ENCODE measurements at regions not wholly inside any gene's neighbourhood (a gene's known extent, or its start where the extent isn't known, plus 50 kb on each side); places are given as distances from the start of the nearest gene placed in this dataset.
"Not testable (repeated sequence)": the region's sequence is repeated elsewhere in the genome, so short reads cannot be mapped to it uniquely, and the experiment has no call there.

DNA sequence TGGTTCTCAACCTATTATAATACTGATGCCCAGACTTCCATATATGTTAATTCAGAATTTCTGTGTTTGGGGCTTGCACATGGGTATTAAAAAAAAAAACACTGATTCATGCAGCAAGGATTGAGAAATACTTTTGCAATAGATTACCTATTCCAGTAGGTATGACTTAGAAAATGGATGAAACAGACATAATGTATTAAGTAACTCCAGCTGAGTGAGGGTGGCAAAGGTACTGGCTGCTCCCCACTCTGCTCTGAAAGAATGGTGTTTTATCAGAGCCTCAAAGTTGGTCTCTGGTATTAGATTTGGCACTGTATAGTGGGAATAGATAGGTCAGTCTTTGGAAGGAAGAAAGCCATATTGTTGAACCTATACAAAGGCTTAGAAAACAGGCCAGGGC lies 234.3 kb upstream of the FOLH1 start:
- ATAC-seq = no peak
- no peak for TF ChIP-seq EP300 (IDR thresholded peaks at IDR 0.05)
- TF ChIP-seq POLR2A (IDR thresholded peaks at IDR 0.05) = no peak
- TF ChIP-seq POLR2AphosphoS5 (IDR thresholded peaks at IDR 0.05) = no peak
- TF ChIP-seq, protein P1, sequence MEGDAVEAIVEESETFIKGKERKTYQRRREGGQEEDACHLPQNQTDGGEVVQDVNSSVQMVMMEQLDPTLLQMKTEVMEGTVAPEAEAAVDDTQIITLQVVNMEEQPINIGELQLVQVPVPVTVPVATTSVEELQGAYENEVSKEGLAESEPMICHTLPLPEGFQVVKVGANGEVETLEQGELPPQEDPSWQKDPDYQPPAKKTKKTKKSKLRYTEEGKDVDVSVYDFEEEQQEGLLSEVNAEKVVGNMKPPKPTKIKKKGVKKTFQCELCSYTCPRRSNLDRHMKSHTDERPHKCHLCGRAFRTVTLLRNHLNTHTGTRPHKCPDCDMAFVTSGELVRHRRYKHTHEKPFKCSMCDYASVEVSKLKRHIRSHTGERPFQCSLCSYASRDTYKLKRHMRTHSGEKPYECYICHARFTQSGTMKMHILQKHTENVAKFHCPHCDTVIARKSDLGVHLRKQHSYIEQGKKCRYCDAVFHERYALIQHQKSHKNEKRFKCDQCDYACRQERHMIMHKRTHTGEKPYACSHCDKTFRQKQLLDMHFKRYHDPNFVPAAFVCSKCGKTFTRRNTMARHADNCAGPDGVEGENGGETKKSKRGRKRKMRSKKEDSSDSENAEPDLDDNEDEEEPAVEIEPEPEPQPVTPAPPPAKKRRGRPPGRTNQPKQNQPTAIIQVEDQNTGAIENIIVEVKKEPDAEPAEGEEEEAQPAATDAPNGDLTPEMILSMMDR (IDR thresholded peaks at IDR 0.05) = no peak

DNA sequence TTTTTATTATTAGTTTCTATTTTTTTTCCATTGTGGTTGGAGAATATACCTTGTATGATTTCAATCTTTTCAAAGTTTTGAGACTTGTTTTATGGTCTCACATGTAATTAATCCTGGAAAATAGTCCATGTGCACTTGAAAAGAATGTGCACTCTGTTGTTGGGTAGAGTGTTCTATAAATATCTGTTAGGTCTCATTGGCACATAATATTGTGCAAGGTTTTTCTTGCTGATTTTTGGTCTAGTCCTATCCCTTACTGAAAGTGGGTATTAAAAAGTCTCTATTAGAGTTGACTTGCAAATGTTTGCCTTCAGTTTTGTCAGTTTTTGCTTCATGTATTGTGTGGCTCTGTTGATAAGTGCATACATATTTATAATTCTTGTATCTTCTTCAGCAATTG lies 231.5 kb upstream of the FOLH1 start:
- H3K4me1 ChIP-seq, H3K36me3 ChIP-seq, H3K4me3 ChIP-seq, H3K27me3 ChIP-seq, H3K9me3 ChIP-seq, ATAC-seq, H3K27ac ChIP-seq: not testable (repeated sequence)

More for the DNA sequence above, 234.3 kb upstream of the FOLH1 start:
- Histone ChIP-seq H3K4me1 (no peaks in the 10 kb centered on the region), H3K36me3 (no peaks in the 10 kb centered on the region), H3K27ac (no peak overlapping the region), H3K4me3 (no peak overlapping the region), H3K9me3 (no peaks in the 10 kb centered on the region), H3K27me3 (no peaks in the 10 kb centered on the region)

DNA sequence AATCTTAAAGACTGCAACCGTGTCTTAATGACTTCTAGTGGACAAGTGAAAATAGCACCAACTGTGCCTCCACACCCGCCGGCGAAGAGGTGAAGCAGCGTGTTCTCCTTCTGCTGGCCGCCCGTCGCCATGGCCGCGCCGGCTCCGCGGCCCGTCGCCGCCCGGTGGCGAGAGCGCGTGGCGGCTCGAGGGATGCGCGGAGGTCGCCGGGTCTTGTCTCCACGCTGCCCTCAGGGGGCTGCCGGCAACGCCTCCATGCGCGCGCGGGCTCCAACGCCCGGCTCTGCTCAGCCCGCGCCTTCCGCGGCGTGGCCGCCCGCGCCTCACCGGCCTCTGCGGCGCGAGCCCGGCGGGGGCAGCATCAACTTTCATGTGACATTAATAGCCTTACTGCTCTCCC lies 225.9 kb upstream of the FOLH1 start:
- 100% methylated on average over 2 of the region's 49 CpGs; no CpG with 5 or more reads in 1 of the 2 donors for WGBS, 2 donors (ENCODE audit: low coverage in 1 of 2)
- not testable (repeated sequence) for H3K27me3 ChIP-seq, H3K9me3 ChIP-seq, H3K4me3 ChIP-seq, ATAC-seq, H3K36me3 ChIP-seq, H3K27ac ChIP-seq, H3K4me1 ChIP-seq

DNA sequence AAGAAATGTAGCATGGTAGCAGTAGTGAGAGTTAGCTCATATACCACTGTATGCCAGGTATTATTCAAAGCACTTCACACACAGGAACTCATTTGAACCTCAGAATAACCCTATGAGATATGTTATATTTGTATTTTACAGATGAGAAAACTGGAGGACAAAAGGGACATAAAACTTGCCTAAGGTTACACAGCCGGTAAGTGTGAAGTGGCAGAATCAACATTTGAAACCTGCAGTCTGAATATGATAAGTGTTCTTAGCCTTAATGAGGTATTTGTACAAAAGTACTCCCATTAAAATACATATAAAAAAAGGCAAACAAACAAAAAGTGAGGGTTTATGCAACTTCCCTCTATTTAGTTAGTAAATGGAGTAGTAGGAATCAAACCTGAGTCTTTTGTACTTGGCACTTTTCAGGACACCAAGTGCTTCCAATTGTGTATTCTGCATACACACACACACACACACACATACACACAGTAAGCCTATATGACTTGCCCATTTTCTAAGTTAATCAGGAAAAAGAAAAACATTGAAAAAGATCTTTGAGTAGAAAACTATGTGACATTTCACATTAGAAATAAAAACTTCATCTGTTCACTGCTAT lies 223.9 kb upstream of the FOLH1 start:
- no peak for TF ChIP-seq POLR2AphosphoS5 (IDR thresholded peaks at IDR 0.05)
- TF ChIP-seq, protein P1 (IDR thresholded peaks at IDR 0.05) = no peak
- no peak for TF ChIP-seq POLR2A (IDR thresholded peaks at IDR 0.05)
- no peak for TF ChIP-seq EP300 (IDR thresholded peaks at IDR 0.05)
- H3K4me3 ChIP-seq = no peak overlapping the region
- no peaks in the 10 kb centered on the region for H3K4me1 ChIP-seq
- WGBS, 2 donors (ENCODE audit: low coverage in 1 of 2) = 84% methylated on average over 1 of the region's 1 CpG; no CpG with 5 or more reads in 1 of the 2 donors
- no peak overlapping the region for H3K27ac ChIP-seq
- no peaks in the 10 kb centered on the region for H3K9me3 ChIP-seq
- no peak for ATAC-seq
- H3K27me3 ChIP-seq = no peaks in the 10 kb centered on the region
- H3K36me3 ChIP-seq = no peaks in the 10 kb centered on the region

DNA sequence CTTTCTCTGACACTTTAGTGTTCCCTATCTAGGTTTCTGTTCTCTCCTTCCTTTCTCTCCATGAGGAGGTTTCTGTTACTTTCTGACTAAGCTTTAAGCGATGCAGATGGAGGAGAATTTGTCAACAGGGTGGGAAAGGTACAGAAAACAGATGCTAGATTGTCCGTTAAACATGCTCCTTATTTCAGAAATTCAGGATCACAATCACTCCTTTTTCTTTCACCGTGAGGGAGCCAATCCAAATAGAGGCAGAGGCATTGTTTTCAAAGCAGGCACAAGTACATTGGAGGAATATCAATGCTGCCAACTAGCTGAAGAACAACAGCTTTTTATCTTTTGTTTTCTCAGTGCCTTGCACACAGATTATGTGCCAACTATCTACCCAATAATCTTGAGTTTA lies 215.7 kb upstream of the FOLH1 start:
- Histone ChIP-seq H3K4me1 (no peaks in the 10 kb centered on the region), H3K27ac (no peak overlapping the region), H3K36me3 (no peaks in the 10 kb centered on the region), H3K9me3 (no peaks in the 10 kb centered on the region), H3K4me3 (no peak overlapping the region), H3K27me3 (no peaks in the 10 kb centered on the region)
- TF ChIP-seq, protein P1 (IDR thresholded peaks at IDR 0.05) = no peak
- no peak for TF ChIP-seq EP300 (IDR thresholded peaks at IDR 0.05)
- no peak for TF ChIP-seq POLR2A (IDR thresholded peaks at IDR 0.05)
- TF ChIP-seq POLR2AphosphoS5 (IDR thresholded peaks at IDR 0.05) = no peak
- 39 to 46% methylated on average over 2 to 3 of the region's 3 CpGs for WGBS, 2 donors (ENCODE audit: low coverage in 1 of 2)
- ATAC-seq = no peak

DNA sequence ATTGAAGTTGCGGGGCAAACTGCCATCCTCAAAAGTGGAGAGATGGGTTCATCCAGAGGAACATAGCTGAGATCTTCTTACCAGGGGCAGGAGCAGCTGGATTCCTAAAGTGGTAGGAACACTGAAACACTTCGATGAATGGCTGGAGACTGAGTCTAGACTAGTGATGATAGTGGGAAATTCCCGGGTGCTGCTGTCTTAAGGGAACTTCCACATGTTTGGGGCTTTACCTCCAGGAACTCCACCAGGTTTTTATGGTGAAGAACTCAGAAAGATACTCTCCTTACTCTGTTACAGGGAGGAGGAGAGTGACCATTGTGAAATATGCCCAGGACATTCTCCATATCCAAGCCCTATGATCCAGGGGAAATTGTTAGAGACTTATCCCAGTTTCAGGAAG lies 210.5 kb upstream of the FOLH1 start:
- not testable (repeated sequence) for ATAC-seq, H3K4me3 ChIP-seq, H3K4me1 ChIP-seq, H3K36me3 ChIP-seq, H3K27me3 ChIP-seq, H3K9me3 ChIP-seq, H3K27ac ChIP-seq
- 79 to 91% methylated on average over 3 of the region's 3 CpGs for WGBS, 2 donors (ENCODE audit: low coverage in 1 of 2)

DNA sequence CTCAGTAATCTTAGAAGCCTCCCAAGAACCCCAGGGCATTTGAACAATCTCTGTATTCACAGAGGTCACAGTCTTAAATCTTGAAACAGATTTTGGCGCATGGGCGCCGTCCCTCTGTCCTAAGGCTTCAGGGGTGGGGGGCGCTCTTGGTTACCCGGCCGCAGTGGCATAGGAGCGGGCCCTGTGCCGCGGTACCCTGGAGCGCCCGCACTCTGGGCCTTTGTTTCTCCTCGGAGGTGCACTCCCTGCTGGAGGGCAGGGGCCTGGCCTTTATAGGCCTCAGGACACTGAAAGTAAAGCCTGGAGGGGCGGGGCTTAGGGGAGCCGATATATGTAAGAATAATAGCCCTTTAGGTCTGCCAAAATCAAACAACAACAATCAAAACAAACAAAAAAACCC lies 197.3 kb upstream of the FOLH1 start:
- Histone ChIP-seq H3K4me3 (no peak overlapping the region), H3K4me1 (no peaks in the 10 kb centered on the region), H3K9me3 (no peaks in the 10 kb centered on the region), H3K27ac (no peak overlapping the region), H3K27me3 (no peaks in the 10 kb centered on the region), H3K36me3 (no peaks in the 10 kb centered on the region)
- WGBS, 2 donors (ENCODE audit: low coverage in 1 of 2) = 76% methylated on average over 4 of the region's 14 CpGs; no CpG with 5 or more reads in 1 of the 2 donors
- no peak for TF ChIP-seq POLR2A (IDR thresholded peaks at IDR 0.05)
- no peak for TF ChIP-seq POLR2AphosphoS5 (IDR thresholded peaks at IDR 0.05)
- no peak for TF ChIP-seq EP300 (IDR thresholded peaks at IDR 0.05)
- no peak for ATAC-seq

DNA sequence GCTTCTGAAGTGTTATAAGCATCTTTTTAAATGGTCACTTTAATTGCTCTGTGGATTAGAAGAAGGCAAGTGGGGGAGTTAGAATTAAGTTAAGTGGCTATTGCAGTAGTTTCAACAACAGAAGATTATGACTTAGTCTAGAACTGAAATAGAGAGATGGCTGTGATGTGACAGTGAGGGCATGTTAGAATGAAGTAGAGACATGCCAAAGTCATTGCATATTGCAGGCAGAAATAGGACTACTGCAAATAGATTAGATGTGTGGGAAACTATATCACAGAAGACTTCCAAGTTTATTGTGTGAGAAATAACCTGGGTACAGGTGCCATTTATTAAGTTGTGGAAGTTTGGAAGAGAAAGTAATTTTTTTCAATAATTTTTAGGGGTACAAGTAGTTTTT lies 187.4 kb upstream of the FOLH1 start:
- H3K27ac ChIP-seq, H3K9me3 ChIP-seq, H3K4me3 ChIP-seq, H3K27me3 ChIP-seq, H3K36me3 ChIP-seq, H3K4me1 ChIP-seq, ATAC-seq: not testable (repeated sequence)

DNA sequence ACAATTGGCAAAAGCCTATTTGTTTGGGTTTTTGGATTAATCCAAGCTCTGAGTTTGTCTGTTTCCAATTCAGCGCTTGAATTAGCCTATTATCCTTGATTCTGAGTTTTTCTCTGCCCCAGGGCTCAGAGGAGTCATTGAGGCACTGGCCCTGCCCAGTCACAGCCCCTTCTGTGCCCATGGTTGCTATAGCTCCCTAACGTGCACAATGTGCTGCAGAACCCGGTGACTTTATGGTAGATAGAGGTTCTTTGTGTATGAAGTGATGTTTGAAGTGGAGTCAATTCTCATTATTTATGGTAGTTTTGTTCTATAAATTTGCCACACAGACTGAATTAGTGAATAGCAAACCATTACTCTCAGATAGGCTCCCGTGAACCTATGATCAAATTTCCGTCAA lies 182.0 kb upstream of the FOLH1 start:
- not testable (repeated sequence) for H3K36me3 ChIP-seq, H3K9me3 ChIP-seq, ATAC-seq, H3K4me3 ChIP-seq, H3K4me1 ChIP-seq, H3K27ac ChIP-seq, H3K27me3 ChIP-seq
- WGBS, 2 donors (ENCODE audit: low coverage in 1 of 2) = 32 to 67% methylated on average over 3 to 4 of the region's 5 CpGs

DNA sequence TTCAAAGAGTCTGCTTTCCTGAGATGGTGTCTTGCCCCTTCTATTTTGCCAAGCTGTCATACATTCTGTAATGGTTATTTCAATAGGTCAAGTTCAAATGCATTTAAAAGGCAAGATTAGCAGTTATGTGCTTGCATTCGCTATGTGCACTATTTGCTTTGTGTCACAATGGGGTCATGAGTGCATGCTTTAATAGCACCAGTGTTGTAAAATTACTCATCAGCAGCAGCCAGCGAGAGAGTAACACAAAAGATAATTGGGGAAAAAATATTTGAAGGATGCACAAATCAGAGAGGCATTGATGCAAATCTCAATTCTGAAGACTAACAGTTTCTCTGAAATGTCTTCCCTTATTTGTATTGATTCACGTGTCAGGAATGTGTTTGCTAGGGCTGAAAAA lies 180.7 kb upstream of the FOLH1 start:
- not testable (repeated sequence) for H3K9me3 ChIP-seq, H3K36me3 ChIP-seq, H3K27ac ChIP-seq, ATAC-seq, H3K4me3 ChIP-seq, H3K27me3 ChIP-seq, H3K4me1 ChIP-seq
- WGBS, 2 donors (ENCODE audit: low coverage in 1 of 2) = 50 to 57% methylated on average over 3 of the region's 3 CpGs

Data from gastroesophageal sphincter (tissue), 4 donors.